ENCODE measurements at regions not wholly inside any gene's neighbourhood (a gene's known extent, or its start where the extent isn't known, plus 50 kb on each side); places are given as distances from the start of the nearest gene placed in this dataset.

- TF ChIP-seq CTCF (IDR thresholded peaks at IDR 0.05): no peak
- no peak for ATAC-seq (ENCODE audit: insufficient number of reproducible peaks, low FRiP score, low read depth)
- no peak overlapping the region for H3K4me3 ChIP-seq
- peaks cover 4% of the 10 kb centered on the region for H3K9me3 ChIP-seq
- no peak overlapping the region for H3K27ac ChIP-seq
- H3K4me1 ChIP-seq (ENCODE audit: control insufficient read depth in 1 of 2, low read depth in 2 of 2): no peaks in the 10 kb centered on the region
- no peaks in the 10 kb centered on the region for H3K36me3 ChIP-seq
- DNase-seq (ENCODE audit: low spot score): no peak
- H3K27me3 ChIP-seq (replicated peaks; ENCODE audit: insufficient read depth): no peaks in the 10 kb centered on the region
Measured at GRCh38 chr22:47456031-47456430, 693.6 kb downstream of the TBC1D22A start.

- TF ChIP-seq CTCF (IDR thresholded peaks at IDR 0.05): no peak
- no peak for ATAC-seq (ENCODE audit: insufficient number of reproducible peaks, low FRiP score, low read depth)
- Histone ChIP-seq H3K27ac (no peak overlapping the region), H3K36me3 (no peaks in the 10 kb centered on the region), H3K9me3 (peaks cover 4% of the 10 kb centered on the region), H3K4me1 (ENCODE audit: control insufficient read depth in 1 of 2, low read depth in 2 of 2) (no peaks in the 10 kb centered on the region), H3K4me3 (no peak overlapping the region), H3K27me3 (replicated peaks; ENCODE audit: insufficient read depth) (no peaks in the 10 kb centered on the region)
- no peak for DNase-seq (ENCODE audit: low spot score)
Measured at GRCh38 chr22:47453049-47453448, 690.6 kb downstream of the TBC1D22A start.

- no peaks in the 10 kb centered on the region for H3K27me3 ChIP-seq (replicated peaks; ENCODE audit: insufficient read depth)
- ATAC-seq (ENCODE audit: insufficient number of reproducible peaks, low FRiP score, low read depth): no peak
- no peaks in the 10 kb centered on the region for H3K4me1 ChIP-seq (ENCODE audit: control insufficient read depth in 1 of 2, low read depth in 2 of 2)
- no peak overlapping the region for H3K4me3 ChIP-seq
- H3K27ac ChIP-seq: no peak overlapping the region
- no peak for TF ChIP-seq CTCF (IDR thresholded peaks at IDR 0.05)
- H3K9me3 ChIP-seq: peaks cover 4% of the 10 kb centered on the region
- no peaks in the 10 kb centered on the region for H3K36me3 ChIP-seq
- DNase-seq (ENCODE audit: low spot score): no peak
Measured at GRCh38 chr22:47452184-47452583, 689.7 kb downstream of the TBC1D22A start.

- no peak for ATAC-seq (ENCODE audit: insufficient number of reproducible peaks, low FRiP score, low read depth)
- H3K4me3 ChIP-seq: no peak overlapping the region
- no peaks in the 10 kb centered on the region for H3K36me3 ChIP-seq
- no peak for TF ChIP-seq CTCF (IDR thresholded peaks at IDR 0.05)
- H3K9me3 ChIP-seq: peaks cover 4% of the 10 kb centered on the region
- no peaks in the 10 kb centered on the region for H3K4me1 ChIP-seq (ENCODE audit: control insufficient read depth in 1 of 2, low read depth in 2 of 2)
- H3K27ac ChIP-seq: no peak overlapping the region
- DNase-seq (ENCODE audit: low spot score): no peak
- H3K27me3 ChIP-seq (replicated peaks; ENCODE audit: insufficient read depth): no peaks in the 10 kb centered on the region
Measured at GRCh38 chr22:47450876-47451475, 688.5 kb downstream of the TBC1D22A start.

GRCh38 chr22:47449508-47450270, 687.2 kb downstream of the TBC1D22A start:
- no peak overlapping the region for H3K27ac ChIP-seq
- no peaks in the 10 kb centered on the region for H3K36me3 ChIP-seq
- DNase-seq (ENCODE audit: low spot score) (no peak), ATAC-seq (ENCODE audit: insufficient number of reproducible peaks, low FRiP score, low read depth) (no peak)
- H3K4me1 ChIP-seq (ENCODE audit: control insufficient read depth in 1 of 2, low read depth in 2 of 2): no peaks in the 10 kb centered on the region
- H3K9me3 ChIP-seq: peaks cover 4% of the 10 kb centered on the region
- no peak for TF ChIP-seq CTCF (IDR thresholded peaks at IDR 0.05)
- H3K27me3 ChIP-seq (replicated peaks; ENCODE audit: insufficient read depth): no peaks in the 10 kb centered on the region
- no peak overlapping the region for H3K4me3 ChIP-seq
